ENCODE measurements at regions not wholly inside any gene's neighbourhood (a gene's known extent, or its start where the extent isn't known, plus 50 kb on each side); places are given as distances from the start of the nearest gene placed in this dataset.

DNA sequence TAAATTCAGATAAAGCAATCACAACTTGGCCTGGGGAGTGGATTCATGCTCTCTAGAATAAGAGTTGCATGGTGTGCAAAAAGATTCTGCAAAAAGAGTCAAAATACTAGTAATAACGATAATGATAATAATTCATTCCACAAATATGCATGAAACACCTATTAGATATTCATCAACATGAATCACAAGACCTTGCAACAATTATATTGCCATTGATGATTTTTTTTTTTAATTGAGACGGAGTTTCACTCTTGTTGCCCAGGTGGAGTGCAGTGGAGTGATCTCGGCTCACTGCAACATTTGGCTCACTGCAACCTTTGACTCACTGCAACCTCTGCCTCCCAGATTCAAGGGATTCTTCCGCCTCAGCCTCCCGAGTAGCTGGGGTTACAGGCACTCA, 109.2 kb upstream of the FLRT2 start:
- H3K27me3 ChIP-seq (ENCODE audit: insufficient read depth, low read length, poor library complexity): no peaks in the 10 kb centered on the region
- no peak overlapping the region for H2AFZ ChIP-seq (ENCODE audit: low read depth, low read length)
- no peak overlapping the region for H3K4me2 ChIP-seq (ENCODE audit: insufficient read depth, low read length)
- H3K79me2 ChIP-seq (ENCODE audit: insufficient read depth, low read length): no peaks in the 10 kb centered on the region
- H3K9ac ChIP-seq (ENCODE audit: low read depth, low read length): no peak overlapping the region
- no peaks in the 10 kb centered on the region for H3K36me3 ChIP-seq (ENCODE audit: insufficient read depth, low read length)
- H4K20me1 ChIP-seq (ENCODE audit: insufficient read depth, low read length): no peaks in the 10 kb centered on the region
- no peak overlapping the region for H3K4me3 ChIP-seq (ENCODE audit: low read depth in 1 of 2, low read length in 2 of 2)
- no peak for ATAC-seq (ENCODE audit: insufficient read depth, low read depth)
- no peaks in the 10 kb centered on the region for H3K9me3 ChIP-seq (ENCODE audit: insufficient read depth, low read length, severe bottlenecking)
- DNase-seq: no peak
- no peak overlapping the region for H3K27ac ChIP-seq (ENCODE audit: low read length)
- no peak for TF ChIP-seq EZH2 (IDR thresholded peaks at IDR 0.05; ENCODE audit: borderline replicate concordance, low read depth, low read length, severe bottlenecking)
- TF ChIP-seq, protein P1, sequence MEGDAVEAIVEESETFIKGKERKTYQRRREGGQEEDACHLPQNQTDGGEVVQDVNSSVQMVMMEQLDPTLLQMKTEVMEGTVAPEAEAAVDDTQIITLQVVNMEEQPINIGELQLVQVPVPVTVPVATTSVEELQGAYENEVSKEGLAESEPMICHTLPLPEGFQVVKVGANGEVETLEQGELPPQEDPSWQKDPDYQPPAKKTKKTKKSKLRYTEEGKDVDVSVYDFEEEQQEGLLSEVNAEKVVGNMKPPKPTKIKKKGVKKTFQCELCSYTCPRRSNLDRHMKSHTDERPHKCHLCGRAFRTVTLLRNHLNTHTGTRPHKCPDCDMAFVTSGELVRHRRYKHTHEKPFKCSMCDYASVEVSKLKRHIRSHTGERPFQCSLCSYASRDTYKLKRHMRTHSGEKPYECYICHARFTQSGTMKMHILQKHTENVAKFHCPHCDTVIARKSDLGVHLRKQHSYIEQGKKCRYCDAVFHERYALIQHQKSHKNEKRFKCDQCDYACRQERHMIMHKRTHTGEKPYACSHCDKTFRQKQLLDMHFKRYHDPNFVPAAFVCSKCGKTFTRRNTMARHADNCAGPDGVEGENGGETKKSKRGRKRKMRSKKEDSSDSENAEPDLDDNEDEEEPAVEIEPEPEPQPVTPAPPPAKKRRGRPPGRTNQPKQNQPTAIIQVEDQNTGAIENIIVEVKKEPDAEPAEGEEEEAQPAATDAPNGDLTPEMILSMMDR (IDR thresholded peaks at IDR 0.05; ENCODE audit: borderline replicate concordance, extremely low read depth, low read length, poor library complexity, severe bottlenecking): no peak
- H3K4me1 ChIP-seq (ENCODE audit: insufficient read depth, low read length): no peaks in the 10 kb centered on the region

DNA sequence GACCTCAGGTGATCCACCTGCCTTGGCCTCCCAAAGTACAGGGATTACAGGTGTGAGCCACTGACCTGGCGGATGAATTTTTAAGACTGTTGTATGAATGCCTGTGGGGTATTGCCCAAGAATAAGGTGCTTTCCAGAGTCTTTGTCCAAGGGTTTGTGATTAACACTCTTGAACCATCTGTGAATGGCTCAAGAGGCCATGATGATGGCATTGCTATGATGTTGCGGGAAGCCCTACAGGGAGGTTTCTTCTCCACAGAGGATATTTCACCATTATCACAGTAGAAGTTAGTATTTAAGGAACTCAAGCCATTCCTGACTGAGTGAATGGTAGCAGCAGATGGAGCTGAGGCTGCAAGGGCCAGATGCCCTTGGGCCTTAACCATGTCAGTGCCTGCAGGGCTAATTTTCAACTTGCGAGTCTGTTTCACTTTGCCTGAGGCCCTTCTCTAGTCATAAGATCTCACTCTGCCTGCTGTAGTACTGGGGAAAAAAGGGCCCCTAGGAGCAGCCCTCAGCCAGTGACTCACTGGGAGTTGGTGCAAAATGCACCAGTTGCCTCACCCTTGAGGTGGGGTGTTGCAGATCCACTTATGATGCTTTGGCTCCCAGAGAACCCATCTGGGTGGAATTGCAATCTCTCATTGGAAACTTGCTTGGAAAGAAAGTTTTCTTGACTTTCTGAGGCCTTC, 108.6 kb upstream of the FLRT2 start:
- Histone ChIP-seq H3K4me2 (ENCODE audit: insufficient read depth, low read length) (no peak overlapping the region), H3K9me3 (ENCODE audit: insufficient read depth, low read length, severe bottlenecking) (no peaks in the 10 kb centered on the region), H2AFZ (ENCODE audit: low read depth, low read length) (no peak overlapping the region), H3K79me2 (ENCODE audit: insufficient read depth, low read length) (no peaks in the 10 kb centered on the region), H3K9ac (ENCODE audit: low read depth, low read length) (no peak overlapping the region), H3K36me3 (ENCODE audit: insufficient read depth, low read length) (no peaks in the 10 kb centered on the region), H3K27me3 (ENCODE audit: insufficient read depth, low read length, poor library complexity) (no peaks in the 10 kb centered on the region), H3K27ac (ENCODE audit: low read length) (no peak overlapping the region), H3K4me3 (ENCODE audit: low read depth in 1 of 2, low read length in 2 of 2) (no peak overlapping the region), H3K4me1 (ENCODE audit: insufficient read depth, low read length) (no peaks in the 10 kb centered on the region), H4K20me1 (ENCODE audit: insufficient read depth, low read length) (no peaks in the 10 kb centered on the region)
- TF ChIP-seq, protein P1 (IDR thresholded peaks at IDR 0.05; ENCODE audit: borderline replicate concordance, extremely low read depth, low read length, poor library complexity, severe bottlenecking): no peak
- no peak for TF ChIP-seq EZH2 (IDR thresholded peaks at IDR 0.05; ENCODE audit: borderline replicate concordance, low read depth, low read length, severe bottlenecking)
- ATAC-seq (ENCODE audit: insufficient read depth, low read depth) (no peak), DNase-seq (no peak)

GRCh38 chr14:85423889-85424288, 106.1 kb upstream of the FLRT2 start:
- no peak overlapping the region for H3K4me2 ChIP-seq (ENCODE audit: insufficient read depth, low read length)
- DNase-seq: no peak
- no peak overlapping the region for H3K9ac ChIP-seq (ENCODE audit: low read depth, low read length)
- H3K27me3 ChIP-seq (ENCODE audit: insufficient read depth, low read length, poor library complexity): no peaks in the 10 kb centered on the region
- H3K79me2 ChIP-seq (ENCODE audit: insufficient read depth, low read length): no peaks in the 10 kb centered on the region
- no peaks in the 10 kb centered on the region for H3K4me1 ChIP-seq (ENCODE audit: insufficient read depth, low read length)
- TF ChIP-seq, protein P1 (IDR thresholded peaks at IDR 0.05; ENCODE audit: borderline replicate concordance, extremely low read depth, low read length, poor library complexity, severe bottlenecking): no peak
- no peak for TF ChIP-seq EZH2 (IDR thresholded peaks at IDR 0.05; ENCODE audit: borderline replicate concordance, low read depth, low read length, severe bottlenecking)
- H3K4me3 ChIP-seq (ENCODE audit: low read depth in 1 of 2, low read length in 2 of 2): no peak overlapping the region
- no peak overlapping the region for H3K27ac ChIP-seq (ENCODE audit: low read length)
- no peaks in the 10 kb centered on the region for H3K36me3 ChIP-seq (ENCODE audit: insufficient read depth, low read length)
- ATAC-seq (ENCODE audit: insufficient read depth, low read depth): no peak
- no peaks in the 10 kb centered on the region for H4K20me1 ChIP-seq (ENCODE audit: insufficient read depth, low read length)
- H3K9me3 ChIP-seq (ENCODE audit: insufficient read depth, low read length, severe bottlenecking): no peaks in the 10 kb centered on the region
- no peak overlapping the region for H2AFZ ChIP-seq (ENCODE audit: low read depth, low read length)

All from DND-41 (cell line).